ENCODE measurements at regions not wholly inside any gene's neighbourhood (a gene's known extent, or its start where the extent isn't known, plus 50 kb on each side); places are given as distances from the start of the nearest gene placed in this dataset.

DNA sequence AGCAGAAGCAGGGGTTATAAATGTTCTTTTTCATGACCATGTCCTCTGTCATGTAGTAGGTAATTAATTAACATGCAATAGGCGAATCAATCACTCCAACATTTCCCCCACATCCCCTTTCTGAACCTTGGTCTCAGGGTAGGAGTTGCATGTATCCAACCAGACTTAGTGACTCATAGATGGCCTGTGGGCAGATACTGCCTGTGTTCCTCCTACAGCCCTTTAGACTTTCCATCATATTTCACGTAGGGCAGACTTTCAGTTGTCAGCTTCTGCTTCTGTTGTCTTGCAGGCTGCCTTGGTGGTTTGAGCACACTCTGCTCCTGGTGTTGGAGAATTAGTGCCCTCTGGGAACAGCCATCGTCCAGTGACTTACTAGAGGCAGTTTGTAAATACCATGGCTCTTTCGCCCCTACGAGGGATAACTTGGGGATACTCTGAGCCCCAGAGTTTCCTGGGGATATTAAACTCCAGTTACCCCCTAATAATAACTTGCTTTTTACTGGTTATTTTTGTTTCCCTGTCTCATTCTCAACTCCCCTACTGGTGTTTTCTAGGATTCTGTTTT is 244.4 kb downstream of the EDEM1 start (continued):
- TF ChIP-seq, protein P1, sequence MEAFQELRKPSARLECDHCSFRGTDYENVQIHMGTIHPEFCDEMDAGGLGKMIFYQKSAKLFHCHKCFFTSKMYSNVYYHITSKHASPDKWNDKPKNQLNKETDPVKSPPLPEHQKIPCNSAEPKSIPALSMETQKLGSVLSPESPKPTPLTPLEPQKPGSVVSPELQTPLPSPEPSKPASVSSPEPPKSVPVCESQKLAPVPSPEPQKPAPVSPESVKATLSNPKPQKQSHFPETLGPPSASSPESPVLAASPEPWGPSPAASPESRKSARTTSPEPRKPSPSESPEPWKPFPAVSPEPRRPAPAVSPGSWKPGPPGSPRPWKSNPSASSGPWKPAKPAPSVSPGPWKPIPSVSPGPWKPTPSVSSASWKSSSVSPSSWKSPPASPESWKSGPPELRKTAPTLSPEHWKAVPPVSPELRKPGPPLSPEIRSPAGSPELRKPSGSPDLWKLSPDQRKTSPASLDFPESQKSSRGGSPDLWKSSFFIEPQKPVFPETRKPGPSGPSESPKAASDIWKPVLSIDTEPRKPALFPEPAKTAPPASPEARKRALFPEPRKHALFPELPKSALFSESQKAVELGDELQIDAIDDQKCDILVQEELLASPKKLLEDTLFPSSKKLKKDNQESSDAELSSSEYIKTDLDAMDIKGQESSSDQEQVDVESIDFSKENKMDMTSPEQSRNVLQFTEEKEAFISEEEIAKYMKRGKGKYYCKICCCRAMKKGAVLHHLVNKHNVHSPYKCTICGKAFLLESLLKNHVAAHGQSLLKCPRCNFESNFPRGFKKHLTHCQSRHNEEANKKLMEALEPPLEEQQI (IDR thresholded peaks at IDR 0.05): 0 out of 2 replicates have a peak, but pooled peaks have one; percentile 39
- TF ChIP-seq ZNF133 (CRISPR knock-in tag; IDR thresholded peaks at IDR 0.05) (no peak), CTBP1 (IDR thresholded peaks at IDR 0.05; ENCODE audit: borderline replicate concordance) (peak; percentile 18; the same call in 1 of the 2 replicates), ZNF584 (CRISPR knock-in tag; IDR thresholded peaks at IDR 0.05; ENCODE audit: low read depth) (no peak), SIX5 (IDR thresholded peaks at IDR 0.05; ENCODE audit: borderline replicate concordance in 1 of 2, insufficient read depth in 1 of 2, low read depth in 1 of 2, low read length in 2 of 2) (no peak), TAL1 (IDR thresholded peaks at IDR 0.05) (no peak), NFATC3 (IDR thresholded peaks at IDR 0.05) (no peak), SMAD2 (IDR thresholded peaks at IDR 0.05; ENCODE audit: low read depth, low read length) (no peak), HDAC6 (IDR thresholded peaks at IDR 0.05; ENCODE audit: low read depth, low read length) (no peak), ZNF785 (CRISPR knock-in tag; IDR thresholded peaks at IDR 0.05) (no peak), EGR1 (conservative IDR thresholded peaks at IDR 0.05) (peak; percentile 42; the same call in 1 of the 2 replicates), TSC22D4 (tag; IDR thresholded peaks at IDR 0.05) (no peak), RFX1 (IDR thresholded peaks at IDR 0.05) (no peak), CREM (IDR thresholded peaks at IDR 0.05; ENCODE audit: low read depth) (peak; percentile 52; the same call in 1 of the 2 replicates), NCOA4 (IDR thresholded peaks at IDR 0.05; ENCODE audit: partially characterized antibody) (no peak), NONO (IDR thresholded peaks at IDR 0.05; ENCODE audit: low read depth in 2 of 2, low read length in 1 of 2) (no peak), POLR2AphosphoS5 (IDR thresholded peaks at IDR 0.05; ENCODE audit: control insufficient read depth, insufficient read depth, low read depth, low read length) (no peak), RBM25 (IDR thresholded peaks at IDR 0.05; ENCODE audit: low read depth, low read length, severe bottlenecking) (no peak)
- TF ChIP-seq, protein P2, sequence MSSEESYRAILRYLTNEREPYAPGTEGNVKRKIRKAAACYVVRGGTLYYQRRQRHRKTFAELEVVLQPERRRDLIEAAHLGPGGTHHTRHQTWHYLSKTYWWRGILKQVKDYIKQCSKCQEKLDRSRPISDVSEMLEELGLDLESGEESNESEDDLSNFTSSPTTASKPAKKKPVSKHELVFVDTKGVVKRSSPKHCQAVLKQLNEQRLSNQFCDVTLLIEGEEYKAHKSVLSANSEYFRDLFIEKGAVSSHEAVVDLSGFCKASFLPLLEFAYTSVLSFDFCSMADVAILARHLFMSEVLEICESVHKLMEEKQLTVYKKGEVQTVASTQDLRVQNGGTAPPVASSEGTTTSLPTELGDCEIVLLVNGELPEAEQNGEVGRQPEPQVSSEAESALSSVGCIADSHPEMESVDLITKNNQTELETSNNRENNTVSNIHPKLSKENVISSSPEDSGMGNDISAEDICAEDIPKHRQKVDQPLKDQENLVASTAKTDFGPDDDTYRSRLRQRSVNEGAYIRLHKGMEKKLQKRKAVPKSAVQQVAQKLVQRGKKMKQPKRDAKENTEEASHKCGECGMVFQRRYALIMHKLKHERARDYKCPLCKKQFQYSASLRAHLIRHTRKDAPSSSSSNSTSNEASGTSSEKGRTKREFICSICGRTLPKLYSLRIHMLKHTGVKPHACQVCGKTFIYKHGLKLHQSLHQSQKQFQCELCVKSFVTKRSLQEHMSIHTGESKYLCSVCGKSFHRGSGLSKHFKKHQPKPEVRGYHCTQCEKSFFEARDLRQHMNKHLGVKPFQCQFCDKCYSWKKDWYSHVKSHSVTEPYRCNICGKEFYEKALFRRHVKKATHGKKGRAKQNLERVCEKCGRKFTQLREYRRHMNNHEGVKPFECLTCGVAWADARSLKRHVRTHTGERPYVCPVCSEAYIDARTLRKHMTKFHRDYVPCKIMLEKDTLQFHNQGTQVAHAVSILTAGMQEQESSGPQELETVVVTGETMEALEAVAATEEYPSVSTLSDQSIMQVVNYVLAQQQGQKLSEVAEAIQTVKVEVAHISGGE (CRISPR knock-in tag; IDR thresholded peaks at IDR 0.05): no peak
